ENCODE measurements at regions not wholly inside any gene's neighbourhood (a gene's known extent, or its start where the extent isn't known, plus 50 kb on each side); places are given as distances from the start of the nearest gene placed in this dataset.
A peak's percentile ranks its signal among the peaks of the same experiment; 100 is the strongest.
"Not testable (repeated sequence)": the region's sequence is repeated elsewhere in the genome, so short reads cannot be mapped to it uniquely, and the experiment has no call there.

DNA sequence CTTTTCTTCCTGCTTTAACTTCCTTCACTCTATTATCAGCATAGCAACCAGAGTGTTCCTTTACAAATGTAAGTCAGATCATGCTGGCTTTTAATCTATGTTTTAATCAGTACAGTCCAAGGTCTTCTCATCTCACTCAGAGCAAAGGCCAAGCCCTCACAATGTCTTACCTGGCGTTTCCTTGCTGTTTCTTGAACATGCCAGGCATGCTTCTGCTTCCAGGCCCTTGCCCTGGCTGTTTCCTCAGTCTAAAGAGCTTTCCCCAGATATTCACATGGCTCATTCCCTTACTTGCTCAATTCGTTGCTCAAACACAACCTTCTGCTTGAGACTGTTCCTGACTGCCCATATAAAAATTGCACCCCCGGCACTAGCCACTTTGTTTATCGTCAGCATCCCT lies 121.7 kb upstream of the GLRA1 start:
- no peak overlapping the region for H3K4me3 Mint-ChIP-seq
- ATAC-seq (ENCODE audit: low read depth in 2 of 2) (no peak), DNase-seq (no peak)
- no peaks in the 10 kb centered on the region for H3K27me3 ChIP-seq (ENCODE audit: control insufficient read depth, insufficient read depth, low read length)
- H3K4me1 ChIP-seq (ENCODE audit: control insufficient read depth, insufficient read depth, low read length, poor library complexity, severe bottlenecking): no peaks in the 10 kb centered on the region
- H3K9me3 ChIP-seq (ENCODE audit: control insufficient read depth in 2 of 2, low read length in 2 of 2): peaks cover 3 to 5% of the 10 kb centered on the region in 2 experiments
- peaks cover 0 to 11% (median 6%) of the 10 kb centered on the region in 4 donors for H3K4me1 Mint-ChIP-seq
- no peak overlapping the region for H3K27ac Mint-ChIP-seq
- H3K9me3 Mint-ChIP-seq: peaks cover 0 to 33% (median 16%) of the 10 kb centered on the region in 7 donors
- H3K27me3 Mint-ChIP-seq: peaks cover 8% of the 10 kb centered on the region
- H3K4me3 ChIP-seq (ENCODE audit: low read depth, low read length): no peak overlapping the region
- H3K36me3 ChIP-seq (ENCODE audit: control insufficient read depth, insufficient read depth, low read length): no peaks in the 10 kb centered on the region
- H3K36me3 Mint-ChIP-seq: no peaks in the 10 kb centered on the region
- H3K27ac ChIP-seq (ENCODE audit: insufficient read depth, low read length, poor library complexity, severe bottlenecking): no peak overlapping the region

GRCh38 chr5:152038856-152039255 lies 114.2 kb upstream of the GLRA1 start:
- peak in 2 of 3 donors; percentile 29 to 34 for DNase-seq
- Histone ChIP-seq H3K4me3 (ENCODE audit: low read depth, low read length) (peak overlapping the region; percentile 24), H3K4me1 (ENCODE audit: control insufficient read depth, insufficient read depth, low read length, poor library complexity, severe bottlenecking) (peaks cover 20% of the 10 kb centered on the region)
- Mint-ChIP-seq H3K27me3 (peaks cover 16% of the 10 kb centered on the region), H3K27ac (peak overlapping the region in 1 of 3 donors; percentile 83), H3K4me1 (peaks cover 0 to 11% (median 2%) of the 10 kb centered on the region in 4 donors), H3K9me3 (peaks cover 0 to 10% (median 3%) of the 10 kb centered on the region in 7 donors), H3K4me3 (peak overlapping the region in 3 of 4 donors; percentile 27 to 62 (median 55))
- not testable (repeated sequence) for H3K27ac ChIP-seq (ENCODE audit: insufficient read depth, low read length, poor library complexity, severe bottlenecking); H3K9me3 ChIP-seq (ENCODE audit: control insufficient read depth in 2 of 2, low read length in 2 of 2); ATAC-seq (ENCODE audit: low read depth in 2 of 2); H3K36me3 Mint-ChIP-seq; H3K36me3 ChIP-seq (ENCODE audit: control insufficient read depth, insufficient read depth, low read length); H3K27me3 ChIP-seq (ENCODE audit: control insufficient read depth, insufficient read depth, low read length)

GRCh38 chr5:152026328-152027024 lies 101.8 kb upstream of the GLRA1 start:
- ATAC-seq (ENCODE audit: low read depth in 2 of 2): peak; percentile 76 to 92
- Histone ChIP-seq H3K27ac (ENCODE audit: insufficient read depth, low read length, poor library complexity, severe bottlenecking) (peak overlapping the region; percentile 65), H3K4me3 (ENCODE audit: low read depth, low read length) (peak overlapping the region; percentile 43), H3K9me3 (ENCODE audit: control insufficient read depth in 2 of 2, low read length in 2 of 2) (peaks cover 15 to 25% of the 10 kb centered on the region in 2 experiments), H3K4me1 (ENCODE audit: control insufficient read depth, insufficient read depth, low read length, poor library complexity, severe bottlenecking) (peaks cover 21% of the 10 kb centered on the region)
- H3K27me3 ChIP-seq (ENCODE audit: control insufficient read depth, insufficient read depth, low read length); H3K36me3 ChIP-seq (ENCODE audit: control insufficient read depth, insufficient read depth, low read length); H3K27me3 Mint-ChIP-seq: not testable (repeated sequence)
- peak; percentile 7 to 92 (median 75) for DNase-seq
- Mint-ChIP-seq H3K27ac (peak overlapping the region; percentile 86 to 94 (median 89)), H3K9me3 (peaks cover 5 to 71% (median 24%) of the 10 kb centered on the region in 7 donors), H3K4me3 (peak overlapping the region; percentile 50 to 80 (median 62)), H3K36me3 (peaks cover 26% of the 10 kb centered on the region), H3K4me1 (peaks cover 24 to 58% (median 39%) of the 10 kb centered on the region in 4 donors)

- Histone ChIP-seq H3K27me3 (ENCODE audit: control insufficient read depth, insufficient read depth, low read length) (no peaks in the 10 kb centered on the region), H3K36me3 (ENCODE audit: control insufficient read depth, insufficient read depth, low read length) (no peaks in the 10 kb centered on the region), H3K4me3 (ENCODE audit: low read depth, low read length) (no peak overlapping the region), H3K9me3 (ENCODE audit: control insufficient read depth in 2 of 2, low read length in 2 of 2) (peaks cover 0 to 2% of the 10 kb centered on the region in 2 experiments), H3K4me1 (ENCODE audit: control insufficient read depth, insufficient read depth, low read length, poor library complexity, severe bottlenecking) (no peaks in the 10 kb centered on the region), H3K27ac (ENCODE audit: insufficient read depth, low read length, poor library complexity, severe bottlenecking) (no peak overlapping the region)
- no peaks in the 10 kb centered on the region for H3K36me3 Mint-ChIP-seq
- ATAC-seq (ENCODE audit: low read depth in 2 of 2) (no peak), DNase-seq (no peak)
- peaks cover 0 to 10% (median 7%) of the 10 kb centered on the region in 4 donors for H3K4me1 Mint-ChIP-seq
- H3K4me3 Mint-ChIP-seq: no peak overlapping the region
- H3K9me3 Mint-ChIP-seq: peaks cover 0 to 10% (median 6%) of the 10 kb centered on the region in 7 donors
- H3K27me3 Mint-ChIP-seq: peaks cover 8% of the 10 kb centered on the region
- no peak overlapping the region for H3K27ac Mint-ChIP-seq
Observed at GRCh38 chr5:152016421-152016820, 91.8 kb upstream of the GLRA1 start.

GRCh38 chr5:152007653-152008335 lies 83.1 kb upstream of the GLRA1 start:
- peaks cover 3% of the 10 kb centered on the region for H3K4me1 ChIP-seq (ENCODE audit: control insufficient read depth, insufficient read depth, low read length, poor library complexity, severe bottlenecking)
- H3K4me3 Mint-ChIP-seq: no peak overlapping the region
- H3K27ac Mint-ChIP-seq: peak overlapping the region in 2 of 3 donors; percentile 21 to 29
- H3K9me3 Mint-ChIP-seq: peaks cover 0 to 5% (median 0%) of the 10 kb centered on the region in 7 donors
- H3K9me3 ChIP-seq (ENCODE audit: control insufficient read depth in 2 of 2, low read length in 2 of 2): no peaks in the 10 kb centered on the region
- H3K27me3 Mint-ChIP-seq: peaks cover 10% of the 10 kb centered on the region
- peaks cover 0 to 5% (median 1%) of the 10 kb centered on the region in 4 donors for H3K4me1 Mint-ChIP-seq
- ATAC-seq (ENCODE audit: low read depth in 2 of 2) (no peak), DNase-seq (no peak)
- no peak overlapping the region for H3K4me3 ChIP-seq (ENCODE audit: low read depth, low read length)
- H3K36me3 Mint-ChIP-seq: no peaks in the 10 kb centered on the region
- no peaks in the 10 kb centered on the region for H3K36me3 ChIP-seq (ENCODE audit: control insufficient read depth, insufficient read depth, low read length)
- no peak overlapping the region for H3K27ac ChIP-seq (ENCODE audit: insufficient read depth, low read length, poor library complexity, severe bottlenecking)
- no peaks in the 10 kb centered on the region for H3K27me3 ChIP-seq (ENCODE audit: control insufficient read depth, insufficient read depth, low read length)

GRCh38 chr5:152004095-152004494 lies 79.4 kb upstream of the GLRA1 start:
- peaks cover 3% of the 10 kb centered on the region for H3K4me1 ChIP-seq (ENCODE audit: control insufficient read depth, insufficient read depth, low read length, poor library complexity, severe bottlenecking)
- H3K9me3 ChIP-seq (ENCODE audit: control insufficient read depth in 2 of 2, low read length in 2 of 2): peaks cover 8 to 20% of the 10 kb centered on the region in 2 experiments
- H3K27me3 ChIP-seq (ENCODE audit: control insufficient read depth, insufficient read depth, low read length): no peaks in the 10 kb centered on the region
- no peak overlapping the region for H3K4me3 ChIP-seq (ENCODE audit: low read depth, low read length)
- Mint-ChIP-seq H3K27me3 (no peaks in the 10 kb centered on the region), H3K4me1 (peaks cover 0 to 5% (median 1%) of the 10 kb centered on the region in 4 donors), H3K36me3 (no peaks in the 10 kb centered on the region), H3K9me3 (peaks cover 0 to 12% (median 5%) of the 10 kb centered on the region in 7 donors), H3K27ac (peak overlapping the region in 1 of 3 donors; percentile 63), H3K4me3 (no peak overlapping the region)
- H3K36me3 ChIP-seq (ENCODE audit: control insufficient read depth, insufficient read depth, low read length): no peaks in the 10 kb centered on the region
- ATAC-seq (ENCODE audit: low read depth in 2 of 2) (no peak), DNase-seq (no peak)
- H3K27ac ChIP-seq (ENCODE audit: insufficient read depth, low read length, poor library complexity, severe bottlenecking): no peak overlapping the region

Measured in CD4-positive, CD25-positive, alpha-beta regulatory T cell (primary cell).